RWPE2 (cell line): ENCODE measurements at regions not wholly inside any gene's neighbourhood (a gene's known extent, or its start where the extent isn't known, plus 50 kb on each side); places are given as distances from the start of the nearest gene placed in this dataset.

Experiments used
- ATAC-seq: fragments of 200-7000 bp; cut with Tn5 transposase; 3 replicates; pipeline ENCODE4 v1.9.1; 2021; ENCODE audit warnings: low read depth
- DNase-seq: peaks from one replicate; pipeline ENCODE4 v3.0.0-alpha.2; 2020; ENCODE audit warnings: low spot score
- H3K27ac ChIP-seq: fragments of 450-650 bp; 2 replicates; pipeline ENCODE4 v1.5.1; 2017; ENCODE audit warnings: mild to moderate bottlenecking; ENCODE audit not compliant: poor library complexity, severe bottlenecking
- H3K27me3 ChIP-seq: fragments of 250-450 bp; sonication (Bioruptor Pico); 2 replicates; pipeline ENCODE4 v1.5.1; 2021; ENCODE audit warnings: mild to moderate bottlenecking, moderate library complexity; ENCODE audit not compliant: insufficient read depth, poor library complexity, severe bottlenecking
- H3K36me3 ChIP-seq: fragments of 250-450 bp; sonication (Bioruptor Pico); 2 replicates; pipeline ENCODE4 v1.5.1; 2020; ENCODE audit warnings: low read depth, mild to moderate bottlenecking, moderate library complexity
- H3K4me1 ChIP-seq: fragments of 250-450 bp; sonication (Bioruptor Pico); 2 replicates; pipeline ENCODE4 v1.5.1; 2021; ENCODE audit warnings: mild to moderate bottlenecking, moderate library complexity; ENCODE audit not compliant: insufficient read depth, poor library complexity, severe bottlenecking
- H3K4me3 ChIP-seq: fragments of 250-450 bp; sonication (Bioruptor Pico); 2 replicates; pipeline ENCODE4 v1.5.1; 2021; ENCODE audit warnings: mild to moderate bottlenecking, moderate library complexity; ENCODE audit not compliant: severe bottlenecking
- H3K9me3 ChIP-seq: fragments of 250-450 bp; sonication (Bioruptor Pico); 2 replicates; pipeline ENCODE4 v1.5.1; 2021; ENCODE audit warnings: mild to moderate bottlenecking, moderate library complexity; ENCODE audit not compliant: severe bottlenecking
- CTCF ChIP-seq: fragments of 450-650 bp; IDR thresholded peaks from one replicate; pipeline ENCODE4 v1.5.1; 2017; ENCODE audit warnings: mild to moderate bottlenecking, moderate library complexity; ENCODE audit not compliant: poor library complexity, severe bottlenecking

DNA sequence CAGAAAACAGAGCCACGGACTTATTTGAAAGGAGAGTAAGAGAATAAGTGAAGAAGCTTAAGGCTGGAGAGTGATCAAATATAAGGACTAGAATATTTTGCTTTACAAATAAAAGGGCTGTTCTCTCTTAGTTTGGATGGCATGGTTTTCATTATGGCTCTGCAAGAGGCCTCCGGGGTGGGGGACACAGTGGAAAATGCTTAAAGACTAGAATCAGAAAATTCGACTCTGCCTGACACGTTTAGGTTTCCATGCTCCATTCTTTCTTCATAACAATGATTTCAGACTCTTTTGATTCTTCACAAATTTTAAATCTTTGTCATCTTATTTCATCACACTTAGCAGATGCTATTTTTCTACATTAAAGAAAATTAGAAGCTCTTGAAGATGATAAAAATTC is 632.4 kb upstream of the BOD1L1 start:
- Histone ChIP-seq H3K27me3 (no peaks in the 10 kb centered on the region), H3K4me1 (no peaks in the 10 kb centered on the region), H3K4me3 (no peak overlapping the region), H3K27ac (no peak overlapping the region), H3K9me3 (no peaks in the 10 kb centered on the region), H3K36me3 (no peaks in the 10 kb centered on the region)
- TF ChIP-seq CTCF = no peak
- DNase-seq (no peak), ATAC-seq (no peak)

DNA sequence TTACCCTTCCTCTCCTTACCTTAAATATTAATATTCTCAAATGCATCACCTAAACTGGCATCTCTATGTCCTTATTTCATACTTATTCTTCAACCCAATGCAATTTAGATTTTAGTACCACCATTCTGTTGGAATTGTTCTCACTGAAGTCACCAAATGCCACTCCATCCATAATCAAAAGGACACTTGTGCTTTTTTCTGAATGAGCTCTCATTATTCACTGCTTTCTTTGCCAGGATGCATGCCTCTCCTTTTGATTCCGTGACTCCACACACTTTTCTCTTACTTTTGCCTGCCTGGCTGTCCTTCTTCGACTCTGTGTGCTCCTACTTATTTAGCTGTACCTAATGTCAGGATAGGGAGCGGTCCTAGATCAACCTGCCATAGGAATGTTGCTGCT is 633.1 kb upstream of the BOD1L1 start:
- DNase-seq = no peak
- no peak overlapping the region for H3K4me3 ChIP-seq
- H3K4me1 ChIP-seq = no peaks in the 10 kb centered on the region

GRCh38 chr4:14262221-14262620 is 634.7 kb upstream of the BOD1L1 start:
- ATAC-seq (no peak), DNase-seq (no peak)
- no peak for TF ChIP-seq CTCF
- H3K9me3 ChIP-seq = no peaks in the 10 kb centered on the region
- H3K27ac ChIP-seq = no peak overlapping the region
- H3K4me1 ChIP-seq = no peaks in the 10 kb centered on the region
- no peak overlapping the region for H3K4me3 ChIP-seq
- no peaks in the 10 kb centered on the region for H3K36me3 ChIP-seq
- no peaks in the 10 kb centered on the region for H3K27me3 ChIP-seq

More for the DNA sequence above, 633.1 kb upstream of the BOD1L1 start:
- Histone ChIP-seq H3K27ac (no peak overlapping the region), H3K27me3 (no peaks in the 10 kb centered on the region), H3K9me3 (no peaks in the 10 kb centered on the region), H3K36me3 (no peaks in the 10 kb centered on the region)
- ATAC-seq = no peak
- no peak for TF ChIP-seq CTCF

DNA sequence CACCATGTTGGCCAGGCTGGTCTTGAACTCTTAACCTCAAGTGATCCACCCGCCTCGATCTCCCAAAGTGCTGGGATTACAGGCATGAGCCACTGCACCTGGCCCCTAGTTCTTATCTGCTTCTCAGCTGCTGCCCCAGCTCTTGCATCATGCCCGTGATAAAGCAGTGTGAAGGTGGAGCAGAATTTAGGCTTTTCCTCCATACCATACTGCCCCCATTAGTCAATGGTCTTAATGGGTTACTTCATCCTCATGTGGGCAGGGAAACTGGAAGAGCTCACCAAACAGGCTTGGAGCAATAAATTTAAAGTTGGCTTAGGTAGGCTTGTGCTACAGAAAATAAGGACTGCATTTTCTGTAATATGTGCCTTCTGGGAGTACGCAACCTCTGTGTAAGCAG is 636.9 kb upstream of the BOD1L1 start:
- no peak overlapping the region for H3K4me3 ChIP-seq
- no peak for DNase-seq
- no peaks in the 10 kb centered on the region for H3K4me1 ChIP-seq
- H3K9me3 ChIP-seq = no peaks in the 10 kb centered on the region
- no peak for TF ChIP-seq CTCF
- no peaks in the 10 kb centered on the region for H3K36me3 ChIP-seq
- H3K27ac ChIP-seq = no peak overlapping the region
- H3K27me3 ChIP-seq = no peaks in the 10 kb centered on the region
- no peak for ATAC-seq

- Histone ChIP-seq H3K27me3 (no peaks in the 10 kb centered on the region), H3K36me3 (no peaks in the 10 kb centered on the region), H3K4me1 (no peaks in the 10 kb centered on the region), H3K9me3 (no peaks in the 10 kb centered on the region), H3K27ac (no peak overlapping the region), H3K4me3 (no peak overlapping the region)
- no peak for DNase-seq
- ATAC-seq = no peak
- no peak for TF ChIP-seq CTCF
Measured at GRCh38 chr4:14265651-14266050, 638.1 kb upstream of the BOD1L1 start.
